KBM-7 (cell line): ENCODE measurements at regions not wholly inside any gene's neighbourhood (a gene's known extent, or its start where the extent isn't known, plus 50 kb on each side); places are given as distances from the start of the nearest gene placed in this dataset.
"Not testable (repeated sequence)": the region's sequence is repeated elsewhere in the genome, so short reads cannot be mapped to it uniquely, and the experiment has no call there.

ENCODE experiments used
- DNase-seq: peaks from one replicate; pipeline ENCODE4 v3.0.0-alpha.2; 2015
- in situ Hi-C: fragments of 300-500 bp; cut with MboI; formaldehyde crosslinking; loops from 2 replicates; pipeline ENCODE4 v1.14.3; 2020; ENCODE audit warnings: low sequenced_read_pairs, low pct_unique_long_range_greater_than_20kb, mixed read lengths

- in situ Hi-C loops, result no loop called here
- DNase-seq, result peak; percentile 62
Observed at GRCh38 chrX:3811331-3812311, 98.2 kb upstream of the PRKX start.

- no peak for DNase-seq
- in situ Hi-C loops, result no loop called here
Observed at GRCh38 chrX:3807906-3808305, 94.5 kb upstream of the PRKX start.

GRCh38 chrX:3806630-3807029 lies 93.2 kb upstream of the PRKX start:
- in situ Hi-C loops, result no loop called here

GRCh38 chrX:3803713-3804112 lies 90.3 kb upstream of the PRKX start:
- in situ Hi-C loops, result no loop called here
- no peak for DNase-seq

More at GRCh38 chrX:3806630-3807029, 93.2 kb upstream of the PRKX start:
- DNase-seq, result no peak

GRCh38 chrX:3803305-3803704 lies 89.9 kb upstream of the PRKX start:
- in situ Hi-C loops, result no loop called here

GRCh38 chrX:3795411-3795810 lies 82.0 kb upstream of the PRKX start:
- DNase-seq, in situ Hi-C loops: not testable (repeated sequence)

More at GRCh38 chrX:3803305-3803704, 89.9 kb upstream of the PRKX start:
- no peak for DNase-seq

GRCh38 chrX:3791449-3791848 lies 78.0 kb upstream of the PRKX start:
- no peak for DNase-seq

DNA sequence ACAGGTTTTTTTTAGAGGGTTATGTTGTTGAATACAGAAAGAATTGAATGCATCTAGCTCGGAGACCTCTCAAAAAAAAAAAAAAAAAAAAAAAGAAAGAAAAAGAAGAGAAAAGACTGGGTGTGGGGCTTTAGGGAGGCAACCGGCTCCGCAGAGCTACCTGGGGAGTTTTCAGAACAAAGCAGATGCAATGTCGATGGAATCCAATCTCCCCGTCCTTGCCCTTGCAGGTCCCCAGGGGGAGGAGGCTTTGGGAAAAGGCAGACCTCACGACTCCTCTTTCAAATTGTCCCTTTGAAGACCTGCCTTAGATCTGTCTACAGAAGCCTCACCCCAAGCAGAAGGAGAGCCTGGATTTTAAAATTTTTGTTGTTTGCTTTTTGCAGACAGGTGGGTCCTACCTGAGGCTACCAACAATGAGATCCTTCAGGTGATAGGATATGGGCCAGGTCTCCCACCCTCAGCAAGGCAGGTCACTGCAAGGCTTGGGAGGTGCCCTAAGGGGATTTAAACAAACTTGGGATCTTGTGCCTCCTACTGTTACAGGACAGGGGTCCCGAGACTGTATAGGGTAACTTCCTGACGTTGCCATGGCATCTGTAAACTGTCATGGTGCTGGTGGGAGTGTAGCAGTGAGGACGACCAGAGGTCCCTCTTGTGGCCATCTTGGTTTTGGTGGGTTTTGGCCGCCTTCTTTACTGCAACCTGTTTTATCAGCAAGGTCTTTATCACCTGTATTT lies 75.2 kb upstream of the PRKX start:
- in situ Hi-C loops, result no loop called here
- no peak for DNase-seq

More at GRCh38 chrX:3791449-3791848, 78.0 kb upstream of the PRKX start:
- in situ Hi-C loops, result no loop called here

DNA sequence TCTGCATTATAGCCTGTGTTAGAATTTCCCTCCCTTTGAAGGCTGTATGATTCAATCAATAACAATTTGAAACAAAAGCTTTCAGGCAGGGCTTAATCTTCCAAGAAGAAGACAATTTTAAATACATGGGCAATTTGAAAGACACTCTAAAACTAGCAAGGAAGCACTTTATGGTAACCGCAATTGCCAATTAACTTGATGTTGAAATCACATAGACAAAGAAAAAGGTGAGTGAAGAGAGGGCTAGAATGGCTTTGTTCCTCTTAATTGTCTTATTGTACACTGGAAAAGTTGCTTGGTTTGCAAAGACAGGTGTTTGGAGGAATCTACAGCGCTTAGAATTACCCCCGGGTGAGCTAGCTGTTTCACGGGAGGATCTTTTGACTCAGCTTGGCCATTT lies 74.4 kb upstream of the PRKX start:
- DNase-seq, result peak; percentile 83
- in situ Hi-C loops, result no loop called here

DNA sequence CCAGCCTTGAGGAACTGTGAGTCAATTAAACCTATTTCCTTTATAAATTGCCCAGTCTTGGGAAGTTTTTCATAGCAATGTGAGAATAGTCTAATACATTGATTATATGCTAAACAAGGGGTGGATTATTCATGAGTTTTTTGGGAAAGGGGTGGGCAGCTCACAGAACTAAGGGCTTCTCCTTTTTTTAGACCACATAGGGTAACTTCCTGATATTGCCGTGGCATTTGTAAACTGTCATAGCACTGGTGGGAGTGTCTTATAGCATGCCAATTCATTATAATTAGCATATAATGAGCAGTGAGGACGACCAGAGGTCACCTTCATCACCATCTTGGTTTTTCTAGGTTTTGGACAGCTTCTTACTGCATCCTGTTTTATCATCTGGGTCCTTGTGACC lies 72.4 kb upstream of the PRKX start:
- peak; percentile 64 for DNase-seq
- in situ Hi-C loops, result not testable (repeated sequence)

GRCh38 chrX:3780564-3780963 lies 67.1 kb upstream of the PRKX start:
- no peak for DNase-seq
- in situ Hi-C loops, result no loop called here

GRCh38 chrX:3779546-3779945 lies 66.1 kb upstream of the PRKX start:
- in situ Hi-C loops, result no loop called here
- DNase-seq, result no peak

- in situ Hi-C loops, result no loop called here
- DNase-seq, result no peak
Observed at GRCh38 chrX:3777416-3777815, 64.0 kb upstream of the PRKX start.

- in situ Hi-C loops, result no loop called here
- DNase-seq, result no peak
Observed at GRCh38 chrX:3771766-3772165, 58.3 kb upstream of the PRKX start.

GRCh38 chrX:3768881-3769280 lies 55.4 kb upstream of the PRKX start:
- in situ Hi-C loops, result no loop called here
- DNase-seq, result no peak
